Stimulated activated CD8-positive, alpha-beta memory T cell treated with anti-CD3 and anti-CD28 coated beads, Interleukin-4, amount 100 ng/mL, for 48 hours (primary cell): ENCODE measurements at regions not wholly inside any gene's neighbourhood (a gene's known extent, or its start where the extent isn't known, plus 50 kb on each side); places are given as distances from the start of the nearest gene placed in this dataset.
"Not testable (repeated sequence)": the region's sequence is repeated elsewhere in the genome, so short reads cannot be mapped to it uniquely, and the experiment has no call there.

Experiments used
- DNase-seq: peaks from one replicate; pipeline ENCODE4 v3.0.0-alpha.2; 2020

DNA sequence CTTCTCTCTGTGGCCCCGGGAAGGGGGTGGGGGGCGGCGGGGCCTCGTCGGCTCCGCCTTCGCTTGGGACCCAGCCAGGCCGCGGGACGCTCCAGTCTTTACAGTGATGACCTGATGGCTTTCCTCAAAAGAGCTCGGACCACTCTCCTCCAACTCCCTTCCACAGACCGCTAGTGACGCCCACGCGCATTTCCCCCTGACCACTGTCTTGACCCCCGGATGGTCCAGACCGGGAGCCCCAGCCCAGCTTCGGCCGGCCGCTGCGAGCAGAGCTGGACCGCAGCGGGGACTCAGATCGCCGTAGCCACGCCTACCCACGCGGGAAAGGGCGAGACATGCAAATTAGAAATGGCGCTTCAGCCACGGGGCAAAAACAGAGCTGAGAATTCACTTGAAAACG is 81.6 kb upstream of the RNU2-1 start:
- DNase-seq, result no peak

- peak; percentile 36 for DNase-seq
Observed at GRCh38 chr17:43314611-43315011, 80.8 kb upstream of the RNU2-1 start.

DNA sequence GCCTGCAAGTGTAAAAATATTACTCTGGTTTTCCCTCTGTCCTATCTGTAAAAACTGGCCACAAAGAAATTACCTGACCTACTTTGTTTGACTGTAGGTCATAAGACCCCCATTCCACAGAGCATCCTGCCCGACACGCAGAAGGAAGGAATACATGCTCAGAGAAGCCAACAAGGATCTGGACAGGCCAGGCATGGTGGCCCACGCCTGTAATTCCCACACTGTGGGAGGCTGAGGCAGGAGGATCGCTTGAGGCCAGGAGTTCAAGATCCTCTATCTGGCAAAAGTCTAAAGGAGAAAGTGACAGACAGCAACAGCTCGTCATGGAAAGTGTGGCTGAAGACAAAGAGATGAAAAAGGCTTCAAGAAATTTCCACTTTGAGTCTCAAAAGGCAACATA is 78.2 kb upstream of the RNU2-1 start:
- DNase-seq, result peak; percentile 19

GRCh38 chr17:43309505-43310332 is 75.9 kb upstream of the RNU2-1 start:
- peak; percentile 23 for DNase-seq

DNA sequence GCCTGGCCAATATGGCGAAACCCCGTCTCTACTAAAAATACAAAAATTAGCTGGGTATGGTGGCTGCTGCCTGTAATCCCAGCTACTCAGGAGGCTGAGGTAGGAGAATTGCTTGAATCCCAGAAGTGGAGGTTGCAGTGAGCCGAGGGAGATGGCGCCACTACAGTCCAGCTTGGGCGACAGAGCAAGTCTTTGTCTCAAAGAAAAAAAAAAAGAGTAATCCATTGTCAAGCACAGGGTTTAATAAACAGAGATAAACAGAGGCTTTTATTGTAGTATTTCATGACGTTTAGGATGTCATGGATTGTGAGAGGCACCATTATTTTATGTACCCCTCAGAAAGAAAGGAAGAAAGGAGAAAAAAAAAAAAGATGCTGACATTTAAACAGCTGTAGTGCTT is 75.2 kb upstream of the RNU2-1 start:
- DNase-seq, result no peak

DNA sequence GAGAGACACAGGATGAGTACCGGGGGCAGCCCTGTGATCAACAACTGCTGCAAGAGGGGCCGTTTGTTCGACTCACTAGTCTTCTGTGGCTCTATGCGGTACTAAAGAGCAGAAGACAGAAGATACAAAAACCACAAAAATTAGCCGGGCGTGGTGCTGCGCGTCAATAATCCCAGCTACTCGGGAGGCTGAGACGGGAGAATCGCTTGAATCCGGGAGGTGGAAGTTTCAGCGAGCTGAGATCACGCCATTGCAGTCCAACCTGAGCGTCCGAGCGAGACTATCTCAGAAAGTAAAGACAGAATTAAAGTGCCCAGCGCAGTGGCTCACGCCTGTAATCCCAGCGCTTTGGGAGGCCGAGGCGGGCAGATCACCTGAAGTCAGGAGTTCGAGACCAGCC is 71.0 kb upstream of the RNU2-1 start:
- DNase-seq, result not testable (repeated sequence)

- DNase-seq, result not testable (repeated sequence)
Observed at GRCh38 chr17:43303049-43303448, 69.3 kb upstream of the RNU2-1 start.

GRCh38 chr17:43299300-43300076 is 65.7 kb upstream of the RNU2-1 start:
- DNase-seq, result not testable (repeated sequence)

- not testable (repeated sequence) for DNase-seq
Observed at GRCh38 chr17:43289670-43290069, 55.9 kb upstream of the RNU2-1 start.

DNA sequence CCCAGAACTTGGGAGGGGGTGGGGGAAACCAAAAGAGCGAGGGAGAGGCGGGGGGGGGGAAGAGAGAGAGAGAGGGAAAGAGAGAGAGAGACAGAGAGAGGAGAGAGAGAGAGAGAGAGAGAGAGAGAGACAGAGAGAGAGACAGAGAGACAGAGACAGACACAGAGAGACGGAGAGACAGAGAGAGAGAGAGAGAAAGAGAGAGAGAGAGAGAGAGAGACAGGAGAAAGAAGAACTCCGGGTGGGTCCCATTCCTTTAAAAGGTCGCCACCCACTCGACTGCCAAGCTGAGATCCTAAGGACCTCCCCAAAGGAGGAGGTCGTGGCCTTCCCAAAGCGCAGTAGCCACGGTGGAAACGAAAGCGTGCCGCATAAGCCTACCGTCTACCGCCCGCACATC is 49.8 kb upstream of the RNU2-1 start:
- DNase-seq, result not testable (repeated sequence)
